H1 (cell line): ENCODE measurements at regions not wholly inside any gene's neighbourhood (a gene's known extent, or its start where the extent isn't known, plus 50 kb on each side); places are given as distances from the start of the nearest gene placed in this dataset.
A peak's percentile ranks its signal among the peaks of the same experiment; 100 is the strongest.

Source experiments
- CTCF ChIA-PET: fragments of 300-600 bp; sonication (Branson Sonifier 250); formaldehyde crosslinking; loops from one replicate; lab custom pipeline; 2021; ENCODE audit not compliant: partially characterized antibody; lab: Charles Lee
- POLR2A ChIA-PET: fragments of 300-600 bp; sonication (Branson Sonifier 250); formaldehyde crosslinking; loops from one replicate; lab custom pipeline; 2021; ENCODE audit warnings: inconsistent platforms; ENCODE audit not compliant: partially characterized antibody; lab: Charles Lee
- DNase-seq, 2 experiments: peaks; one replicate each; pipeline versions ENCODE4 v3.0.0 to v3.0.0-alpha.2; 2010 to 2022; ENCODE audit warnings: low spot score in 2 of 2, low read depth in 1 of 2, mixed read lengths in 1 of 2
- FAIRE-seq: peaks from 2 replicates; lab custom pipeline; 2011; peaks lifted over from hg19 to GRCh38; lab: Jason Lieb, UNC
- H2AFZ ChIP-seq: 2 replicates; pipeline ENCODE4 v1.8.1; 2012; ENCODE audit warnings: low read length, inconsistent platforms
- H2AK5ac ChIP-seq: 2 replicates; pipeline ENCODE4 v1.6.1; 2013; ENCODE audit warnings: low read depth, low read length
- H2BK120ac ChIP-seq: replicated peaks from 2 replicates; pipeline ENCODE3; 2013; ENCODE audit warnings: low read depth, low read length, inconsistent platforms
- H2BK12ac ChIP-seq: 2 replicates; pipeline ENCODE4 v1.6.1; 2013; ENCODE audit warnings: low read depth, low read length
- H2BK15ac ChIP-seq: 2 replicates; pipeline ENCODE4 v1.6.1; 2013; ENCODE audit warnings: low read length
- H2BK20ac ChIP-seq: 2 replicates; pipeline ENCODE4 v1.6.1; 2013; ENCODE audit warnings: low read length
- H2BK5ac ChIP-seq: 2 replicates; pipeline ENCODE4 v1.6.1; 2013; ENCODE audit warnings: low read depth, low read length
- H3K14ac ChIP-seq: 2 replicates; pipeline ENCODE4 v1.6.1; 2013; ENCODE audit warnings: inconsistent platforms; ENCODE audit not compliant: insufficient read length
- H3K18ac ChIP-seq: 2 replicates; pipeline ENCODE4 v1.6.1; 2013; ENCODE audit warnings: low read length; ENCODE audit errors: extremely low read depth
- H3K23ac ChIP-seq: 2 replicates; pipeline ENCODE4 v1.6.1; 2013; ENCODE audit warnings: inconsistent platforms; ENCODE audit not compliant: insufficient read length
- H3K23me2 ChIP-seq: 2 replicates; pipeline ENCODE4 v1.6.1; 2013; ENCODE audit warnings: low read depth, low read length
- H3K27ac ChIP-seq: 2 replicates; pipeline ENCODE4 v1.6.1; 2011; ENCODE audit warnings: low read depth, low read length, inconsistent platforms
- H3K27me3 ChIP-seq, 4 experiments: replicated peaks in 1 of 4; 1 replicate in 1 of 4; 2 replicates in 3 of 4; pipeline versions ENCODE4 v1.6.1 to v1.8.1; 2011 to 2013; ENCODE audit warnings: low read length in 3 of 4, mild to moderate bottlenecking in 3 of 4, inconsistent platforms in 2 of 4, mixed read lengths in 2 of 4, moderate library complexity in 1 of 4; ENCODE audit not compliant: control insufficient read depth in 3 of 4, insufficient read depth in 3 of 4; ENCODE audit errors: extremely low read depth in 1 of 4
- H3K36me3 ChIP-seq, 4 experiments: 2 replicates each; pipeline versions ENCODE4 v1.6.1 to v1.8.1; 2011 to 2013; ENCODE audit warnings: mild to moderate bottlenecking in 4 of 4, low read length in 3 of 4, moderate library complexity in 2 of 4, control low read depth in 1 of 4, inconsistent platforms in 1 of 4; ENCODE audit not compliant: insufficient read depth in 4 of 4, control insufficient read depth in 2 of 4
- H3K4ac ChIP-seq: replicated peaks from 2 replicates; pipeline ENCODE3; 2013; ENCODE audit warnings: low read length, low read depth, mixed read lengths, inconsistent platforms; ENCODE audit not compliant: insufficient read length
- H3K4me1 ChIP-seq, 4 experiments: replicated peaks in 1 of 4; 1 replicate in 1 of 4; 2 replicates in 3 of 4; pipeline versions ENCODE4 v1.6.1 to v1.8.1; 2011 to 2013; ENCODE audit warnings: low read length in 3 of 4, inconsistent platforms in 2 of 4, mixed read lengths in 1 of 4; ENCODE audit not compliant: insufficient read depth in 4 of 4, control insufficient read depth in 3 of 4
- H3K4me2 ChIP-seq, 2 experiments: 2 replicates each; pipeline versions ENCODE4 v1.6.1 to v1.8.1; 2011 to 2013; ENCODE audit warnings: low read depth in 2 of 2, low read length in 2 of 2, control low read depth in 1 of 2, inconsistent platforms in 1 of 2, mild to moderate bottlenecking in 1 of 2; ENCODE audit not compliant: insufficient read depth in 1 of 2
- H3K4me3 ChIP-seq, 4 experiments: fragments of 200-600, 300-600 bp in 1 of 4; sonication (generic), shearing (Covaris generic), sonication (Bioruptor Twin) in 1 of 4; 2 replicates each; pipeline versions ENCODE4 v1.5.1 to v1.8.1; 2011 to 2016; ENCODE audit warnings: low read length in 4 of 4, low read depth in 3 of 4, control low read depth in 2 of 4, inconsistent platforms in 2 of 4, mild to moderate bottlenecking in 2 of 4, mixed read lengths in 1 of 4, moderate library complexity in 1 of 4; ENCODE audit not compliant: insufficient read depth in 2 of 4; ENCODE audit errors: extremely low read depth in 1 of 4
- H3K56ac ChIP-seq: replicated peaks from 2 replicates; pipeline ENCODE3; 2013; ENCODE audit warnings: low read depth, mild to moderate bottlenecking, mixed read lengths, low read length, inconsistent platforms; ENCODE audit not compliant: insufficient read length
- H3K79me1 ChIP-seq: 2 replicates; pipeline ENCODE4 v1.6.1; 2013; ENCODE audit warnings: low read depth, low read length, control low read depth
- H3K79me2 ChIP-seq, 2 experiments: 2 replicates each; pipeline versions ENCODE4 v1.6.1 to v1.8.1; 2012 to 2013; ENCODE audit warnings: low read length in 2 of 2, mild to moderate bottlenecking in 2 of 2, inconsistent platforms in 1 of 2; ENCODE audit not compliant: insufficient read depth in 2 of 2, control insufficient read depth in 1 of 2
- H3K9ac ChIP-seq, 4 experiments: replicated peaks in 1 of 4; 1 replicate in 1 of 4; 2 replicates in 3 of 4; pipeline versions ENCODE4 v1.6.1 to v1.8.1; 2011 to 2013; ENCODE audit warnings: low read depth in 3 of 4, low read length in 3 of 4, control low read depth in 2 of 4, mild to moderate bottlenecking in 2 of 4, moderate library complexity in 2 of 4, inconsistent platforms in 1 of 4; ENCODE audit errors: extremely low read depth in 1 of 4
- H3K9me3 ChIP-seq, 2 experiments: 2 replicates each; pipeline versions ENCODE4 v1.6.1 to v1.8.1; 2012 to 2013; ENCODE audit warnings: mild to moderate bottlenecking in 2 of 2, moderate library complexity in 2 of 2, control low read depth in 1 of 2, inconsistent platforms in 1 of 2, low read depth in 1 of 2, low read length in 1 of 2, mixed read lengths in 1 of 2; ENCODE audit not compliant: insufficient read depth in 2 of 2
- H4K20me1 ChIP-seq, 2 experiments: replicated peaks in 1 of 2; 2 replicates each; pipeline versions ENCODE3 to v1.8.1; 2011 to 2013; ENCODE audit warnings: inconsistent platforms in 2 of 2, low read length in 2 of 2, mild to moderate bottlenecking in 1 of 2; ENCODE audit not compliant: insufficient read depth in 2 of 2, control insufficient read depth in 1 of 2
- H4K5ac ChIP-seq: 2 replicates; pipeline ENCODE4 v1.6.1; 2013; ENCODE audit warnings: low read length, low read depth, mixed read lengths, inconsistent platforms; ENCODE audit not compliant: insufficient read length
- H4K8ac ChIP-seq: 2 replicates; pipeline ENCODE4 v1.8.0; 2013; ENCODE audit warnings: mild to moderate bottlenecking, moderate library complexity, low read length, inconsistent platforms; ENCODE audit not compliant: insufficient read depth; ENCODE audit errors: extremely low read depth
- H4K91ac ChIP-seq: replicated peaks from 2 replicates; pipeline ENCODE3; 2013; ENCODE audit warnings: low read length, mixed read lengths, inconsistent platforms; ENCODE audit not compliant: insufficient read length
- EP300 ChIP-seq, 2 experiments: IDR thresholded peaks; 1 replicate in 1 of 2; 2 replicates in 1 of 2; pipeline ENCODE4 v1.6.1; 2011 to 2012; ENCODE audit warnings: low read depth in 2 of 2, low read length in 2 of 2, mild to moderate bottlenecking in 2 of 2, borderline replicate concordance in 1 of 2, inconsistent platforms in 1 of 2, moderate library complexity in 1 of 2
- KDM4A ChIP-seq: IDR thresholded peaks from one replicate; pipeline ENCODE4 v1.7.1; 2012; ENCODE audit warnings: low read depth, mild to moderate bottlenecking, moderate library complexity, low read length, inconsistent platforms; ENCODE audit not compliant: severe bottlenecking
- MAFK ChIP-seq: IDR thresholded peaks from 2 replicates; pipeline ENCODE4 v1.6.1; 2012; ENCODE audit warnings: low read depth, mild to moderate bottlenecking, improper control_type of control experiment, low read length
- RFX5 ChIP-seq: IDR thresholded peaks from 2 replicates; pipeline ENCODE4 v1.6.1; 2011; ENCODE audit warnings: low read depth, low read length, improper control_type of control experiment, borderline replicate concordance
- RNF2 ChIP-seq: fragments of 200-900, 300-1000 bp; sonication (generic); IDR thresholded peaks from 2 replicates; pipeline ENCODE4 v1.7.1; 2016; ENCODE audit warnings: borderline replicate concordance, low read depth, mild to moderate bottlenecking, antibody characterized with exemption, low read length; ENCODE audit not compliant: poor library complexity, severe bottlenecking; ENCODE audit errors: missing control alignments
- SUZ12 ChIP-seq: fragments of 200-600 bp; sonication (generic); IDR thresholded peaks from 2 replicates; pipeline ENCODE4 v1.6.1; 2012; ENCODE audit warnings: mild to moderate bottlenecking, inconsistent platforms, low read length, moderate library complexity, mixed read lengths
- USF2 ChIP-seq: IDR thresholded peaks from 2 replicates; pipeline ENCODE4 v1.6.1; 2011; ENCODE audit warnings: low read length, improper control_type of control experiment
- YY1 ChIP-seq: IDR thresholded peaks from 2 replicates; pipeline ENCODE4 v1.6.1; 2011; ENCODE audit warnings: low read depth, mild to moderate bottlenecking, low read length
- WGBS, 2 experiments: shearing (Covaris generic) in 1 of 2; methylation state at CpG; one replicate each; pipeline versions ENCODE4 v1.1.6 to v1.1.7; 2013 to 2015; ENCODE audit warnings: low lambda C conversion rate in 2 of 2, mixed read lengths in 2 of 2, inconsistent platforms in 1 of 2, low coverage in 1 of 2, missing lambda C conversion rate in 1 of 2; ENCODE audit not compliant: insufficient replicate concordance in 2 of 2, insufficient coverage in 1 of 2, insufficient read length in 1 of 2; ENCODE audit errors: extremely low coverage in 1 of 2, missing lambda C conversion rate in 1 of 2; 5-methylcytosine and 5-hydroxymethylcytosine counted together

- Histone ChIP-seq H2BK5ac (no peak overlapping the region), H4K5ac (no peak overlapping the region), H2BK12ac (no peak overlapping the region), H2BK15ac (no peak overlapping the region), H2AK5ac (no peak overlapping the region), H3K9me3 (no peaks in the 10 kb centered on the region), H3K56ac (no peak overlapping the region), H3K27me3 (no peaks in the 10 kb centered on the region; a peak in 1 of 7 replicates), H4K20me1 (no peaks in the 10 kb centered on the region), H3K4ac (no peak overlapping the region), H3K14ac (no peak overlapping the region), H3K36me3 (no peaks in the 10 kb centered on the region), H3K4me2 (no peak overlapping the region), H2AFZ (no peak overlapping the region), H3K9ac (no peak overlapping the region), H3K27ac (no peak overlapping the region), H3K4me1 (peaks cover 0 to 6% (median 5%) of the 10 kb centered on the region in 4 experiments; a peak in 5 of 7 replicates), H4K91ac (no peak overlapping the region), H2BK20ac (no peak overlapping the region), H3K18ac (0 out of 2 replicates have a peak overlapping the region, but pooled peaks have one; percentile 13), H4K8ac (no peak overlapping the region), H2BK120ac (no peak overlapping the region), H3K23ac (no peak overlapping the region), H3K23me2 (no peaks in the 10 kb centered on the region), H3K79me2 (no peaks in the 10 kb centered on the region), H3K79me1 (no peaks in the 10 kb centered on the region), H3K4me3 (no peak overlapping the region)
- CTCF ChIA-PET, result no interaction called here
- DNase-seq (no peak), FAIRE-seq (no peak)
- WGBS, 2 experiments, result 88% methylated on average over 3 of the region's 3 CpGs; no CpG with 5 or more reads in 1 of the 2 experiments
- POLR2A ChIA-PET, result no interaction called here
- no peak for TF ChIP-seq MAFK
- TF ChIP-seq KDM4A, result no peak
- no peak for TF ChIP-seq RNF2
- no peak for TF ChIP-seq SUZ12
- no peak for TF ChIP-seq YY1
- TF ChIP-seq USF2, result no peak
- TF ChIP-seq EP300 (IDR thresholded peaks at IDR 0.05; ENCODE audit: borderline replicate concordance in 1 of 2, low read depth in 2 of 2, low read length in 2 of 2), result no peak
- TF ChIP-seq RFX5, result no peak
These were observed 116.1 kb upstream of the RAB4A start for GRCh38 chr1:229154811-229155210.
